IMR-90 (cell line): ENCODE measurements at regions not wholly inside any gene's neighbourhood (a gene's known extent, or its start where the extent isn't known, plus 50 kb on each side); places are given as distances from the start of the nearest gene placed in this dataset.

ENCODE experiments used
- ATAC-seq: fragments of 200-7000 bp; cut with Tn5 transposase; 2 replicates; pipeline ENCODE4 v1.9.1; 2020; ENCODE audit warnings: low read depth, mild to moderate bottlenecking, moderate library complexity
- BruUV-seq: library from RNA; stranded (reverse); fragments of 400-500 nt; replicated peaks from 2 replicates; lab custom pipeline; 2021; lab: Mats Ljungman, UMichigan
- CTCF ChIA-PET: fragments of 300-600 bp; formaldehyde crosslinking; extraction: SDS; loops from one replicate; lab custom pipeline; 2021; ENCODE audit warnings: antibody characterized with exemption; lab: Yijun Ruan, JAX
- POLR2A ChIA-PET: fragments of 300-600 bp; sonication (Branson Sonifier 250); formaldehyde crosslinking; loops from one replicate; lab custom pipeline; 2022; ENCODE audit warnings: antibody characterized with exemption; ENCODE audit not compliant: unreplicated experiment; lab: Charles Lee
- DNase-seq: peaks from one replicate; pipeline ENCODE4 v3.0.0; 2013
- H2AFZ ChIP-seq: replicated peaks from 2 replicates; pipeline ENCODE3; 2013; ENCODE audit warnings: low read length, mild to moderate bottlenecking; ENCODE audit not compliant: poor library complexity
- H2AK5ac ChIP-seq: 2 replicates; pipeline ENCODE4 v1.6.1; 2013; ENCODE audit warnings: low read depth, low read length, inconsistent platforms
- H2AK9ac ChIP-seq: replicated peaks from 2 replicates; pipeline ENCODE3; 2013; ENCODE audit warnings: mild to moderate bottlenecking, low read depth, low read length, moderate library complexity; ENCODE audit not compliant: poor library complexity
- H2BK120ac ChIP-seq: 2 replicates; pipeline ENCODE4 v1.6.1; 2013; ENCODE audit warnings: low read depth, low read length, inconsistent platforms
- H2BK15ac ChIP-seq: 3 replicates; pipeline ENCODE4 v1.6.1; 2013; ENCODE audit warnings: low read depth, low read length, inconsistent platforms
- H2BK20ac ChIP-seq: 2 replicates; pipeline ENCODE4 v1.6.1; 2013; ENCODE audit warnings: low read depth, mild to moderate bottlenecking, inconsistent platforms, low read length, moderate library complexity
- H2BK5ac ChIP-seq: 2 replicates; pipeline ENCODE4 v1.6.1; 2013; ENCODE audit warnings: mild to moderate bottlenecking, low read depth, low read length, inconsistent platforms; ENCODE audit not compliant: poor library complexity, severe bottlenecking
- H3K14ac ChIP-seq: replicated peaks from 2 replicates; pipeline ENCODE4 v1.6.1; 2013; ENCODE audit warnings: low read depth, low read length, inconsistent platforms
- H3K18ac ChIP-seq: 2 replicates; pipeline ENCODE4 v1.6.1; 2013; ENCODE audit warnings: low read depth, low read length, control low read depth
- H3K23ac ChIP-seq: 2 replicates; pipeline ENCODE4 v1.6.1; 2013; ENCODE audit warnings: low read depth, low read length, inconsistent platforms
- H3K27ac ChIP-seq: 2 replicates; pipeline ENCODE4 v1.5.1; 2013; ENCODE audit warnings: mild to moderate bottlenecking, control low read depth, low read length; ENCODE audit not compliant: insufficient read depth
- H3K27me3 ChIP-seq: 2 replicates; pipeline ENCODE4 v1.6.1; 2013; ENCODE audit warnings: low read length; ENCODE audit not compliant: control insufficient read depth, insufficient read depth
- H3K36me3 ChIP-seq: 2 replicates; pipeline ENCODE4 v1.6.1; 2013; ENCODE audit warnings: low read length, mixed read lengths; ENCODE audit not compliant: control insufficient read depth, insufficient read depth
- H3K4ac ChIP-seq: 2 replicates; pipeline ENCODE4 v1.6.1; 2013; ENCODE audit warnings: low read depth, low read length, inconsistent platforms
- H3K4me1 ChIP-seq: 2 replicates; pipeline ENCODE4 v1.6.1; 2013; ENCODE audit warnings: low read length, mixed read lengths; ENCODE audit not compliant: control insufficient read depth, insufficient read depth
- H3K4me2 ChIP-seq: 2 replicates; pipeline ENCODE4 v1.6.1; 2013; ENCODE audit warnings: low read depth, mild to moderate bottlenecking, control low read depth, low read length, moderate library complexity
- H3K4me3 ChIP-seq: 2 replicates; pipeline ENCODE4 v1.5.1; 2013; ENCODE audit warnings: low read depth, mild to moderate bottlenecking, control low read depth, low read length, moderate library complexity; ENCODE audit not compliant: insufficient read depth
- H3K56ac ChIP-seq: 2 replicates; pipeline ENCODE4 v1.6.1; 2013; ENCODE audit warnings: low read length, inconsistent platforms; ENCODE audit not compliant: insufficient read depth; ENCODE audit errors: extremely low read depth
- H3K79me1 ChIP-seq, 2 experiments: 2 replicates each; pipeline ENCODE4 v1.6.1; 2013; ENCODE audit warnings: low read length in 2 of 2, inconsistent platforms in 1 of 2, low read depth in 1 of 2
- H3K9ac ChIP-seq: 2 replicates; pipeline ENCODE4 v1.6.1; 2013; ENCODE audit warnings: low read depth, low read length, control low read depth
- H3K9me1 ChIP-seq: 2 replicates; pipeline ENCODE4 v1.6.1; 2013; ENCODE audit warnings: low read length, inconsistent platforms; ENCODE audit not compliant: insufficient read depth
- H3K9me3 ChIP-seq: 2 replicates; pipeline ENCODE4 v1.6.1; 2013; ENCODE audit warnings: low read length; ENCODE audit not compliant: control insufficient read depth, insufficient read depth
- H4K20me1 ChIP-seq: 2 replicates; pipeline ENCODE4 v1.6.1; 2013; ENCODE audit warnings: low read length, inconsistent platforms; ENCODE audit not compliant: insufficient read depth
- H4K5ac ChIP-seq: 2 replicates; pipeline ENCODE4 v1.6.1; 2013; ENCODE audit warnings: mild to moderate bottlenecking, low read depth, low read length, control low read depth
- H4K8ac ChIP-seq, 2 experiments: 2 replicates each; pipeline ENCODE4 v1.6.1; 2013; ENCODE audit warnings: low read depth in 2 of 2, low read length in 2 of 2, control low read depth in 1 of 2, inconsistent platforms in 1 of 2
- H4K91ac ChIP-seq: 2 replicates; pipeline ENCODE4 v1.6.1; 2013; ENCODE audit warnings: low read depth, low read length, inconsistent platforms; ENCODE audit not compliant: insufficient read depth
- CHD1 ChIP-seq: IDR thresholded peaks from 2 replicates; pipeline ENCODE4 v1.6.1; 2012; ENCODE audit warnings: low read depth, low read length, improper control_type of control experiment
- CTCF ChIP-seq: conservative IDR thresholded peaks from 2 replicates; pipeline ENCODE4 v1.5.1; 2012; ENCODE audit warnings: mild to moderate bottlenecking, low read depth, low read length, improper control_type of control experiment
- ELK1 ChIP-seq: fragments of 150-350 bp; IDR thresholded peaks from 2 replicates; pipeline ENCODE4 v1.6.1; 2016; ENCODE audit warnings: low read depth, mild to moderate bottlenecking, low read length, moderate library complexity, borderline replicate concordance
- MAZ ChIP-seq: IDR thresholded peaks from 2 replicates; pipeline ENCODE4 v1.6.1; 2012; ENCODE audit warnings: low read depth, mild to moderate bottlenecking, low read length, improper control_type of control experiment, moderate library complexity, borderline replicate concordance
- NFE2L2 ChIP-seq: fragments of 150-350 bp; IDR thresholded peaks from 2 replicates; pipeline ENCODE4 v1.6.1; 2016; ENCODE audit warnings: low read depth, mild to moderate bottlenecking, low read length
- RAD21 ChIP-seq: IDR thresholded peaks from 2 replicates; pipeline ENCODE4 v1.6.1; 2012; ENCODE audit warnings: low read length, improper control_type of control experiment
- RCOR1 ChIP-seq: IDR thresholded peaks from 2 replicates; pipeline ENCODE4 v1.6.1; 2012; ENCODE audit warnings: mild to moderate bottlenecking, low read length, improper control_type of control experiment; ENCODE audit not compliant: insufficient replicate concordance
- RFX5 ChIP-seq: IDR thresholded peaks from 2 replicates; pipeline ENCODE4 v1.8.0; 2012; ENCODE audit warnings: low read depth, mild to moderate bottlenecking, low read length, moderate library complexity
- SMC3 ChIP-seq: fragments of 150-350 bp; IDR thresholded peaks from 2 replicates; pipeline ENCODE4 v1.6.1; 2016; ENCODE audit warnings: low read depth, mild to moderate bottlenecking, antibody characterized with exemption, low read length, moderate library complexity
- USF2 ChIP-seq: fragments of 150-350 bp; IDR thresholded peaks from 2 replicates; pipeline ENCODE4 v1.6.1; 2017; ENCODE audit warnings: mild to moderate bottlenecking, antibody characterized with exemption, low read length, low read depth
- WGBS, 2 experiments: methylation state at CpG; one replicate each; pipeline versions ENCODE4 v1.1.5 to v1.1.7; 2013; ENCODE audit warnings: missing lambda C conversion rate in 2 of 2; ENCODE audit not compliant: insufficient read length in 1 of 2; ENCODE audit errors: extremely low coverage in 2 of 2; 5-methylcytosine and 5-hydroxymethylcytosine counted together
- dilution Hi-C: fragments of 300-500 bp; cut with HindIII; formaldehyde crosslinking; loops from one replicate; pipeline ENCODE4 v1.14.3; 2018; ENCODE audit warnings: low sequenced_read_pairs; ENCODE audit not compliant: unreplicated experiment
- in situ Hi-C: fragments of 300-500 bp; cut with MboI; formaldehyde crosslinking; loops from 3 replicates; pipeline ENCODE4 v1.14.3; 2019; ENCODE audit warnings: low sequenced_read_pairs, inconsistent platforms, mixed read lengths
- intact Hi-C: fragments of 100-400 bp; cut with micrococcal nuclease; formaldehyde crosslinking; loops from 2 replicates; pipeline ENCODE4 v1.10.0; 2022

GRCh38 chr6:113073611-113074191 is 726.6 kb downstream of the RFPL4B start:
- H3K27me3 ChIP-seq: no peaks in the 10 kb centered on the region
- H4K91ac ChIP-seq: 0 out of 2 replicates have a peak overlapping the region, but pooled peaks have one; percentile 38
- POLR2A ChIA-PET: no interaction called here
- no TSS peak for BruUV-seq
- H2AK9ac ChIP-seq: no peak overlapping the region
- H3K27ac ChIP-seq: no peak overlapping the region
- H4K8ac ChIP-seq: peak overlapping the region in 1 of 2 experiments; percentile 63; a peak in 2 of 4 replicates
- peak overlapping the region; percentile 49; the same call in 1 of the 2 replicates for H3K14ac ChIP-seq
- ATAC-seq (peak; percentile 77), DNase-seq (peak; percentile 74)
- H3K79me1 ChIP-seq: no peaks in the 10 kb centered on the region
- H2AFZ ChIP-seq: no peak overlapping the region
- peaks cover 2% of the 10 kb centered on the region; the same call in 1 of the 2 replicates for H3K4me1 ChIP-seq
- H3K9me3 ChIP-seq: peaks cover 2% of the 10 kb centered on the region; the same call in 1 of the 2 replicates
- no CpG with 5 or more reads among the region's 1 CpG for WGBS, 2 experiments
- H2BK120ac ChIP-seq: peak overlapping the region; percentile 84
- H3K4me3 ChIP-seq: no peak overlapping the region
- peak overlapping the region; percentile 97 for H2BK5ac ChIP-seq
- H3K56ac ChIP-seq: 0 out of 2 replicates have a peak overlapping the region, but pooled peaks have one; percentile 50
- no peaks in the 10 kb centered on the region for H3K9me1 ChIP-seq
- peak overlapping the region; percentile 12; the same call in 1 of the 2 replicates for H4K5ac ChIP-seq
- dilution Hi-C loops: no loop called here
- H3K4ac ChIP-seq: no peak overlapping the region
- H3K23ac ChIP-seq: peak overlapping the region; percentile 64; the same call in 1 of the 2 replicates
- peak overlapping the region; percentile 90; the same call in 1 of the 2 replicates for H3K18ac ChIP-seq
- no peak overlapping the region for H2AK5ac ChIP-seq
- H3K4me2 ChIP-seq: peak overlapping the region; percentile 80; the same call in 1 of the 2 replicates
- H3K9ac ChIP-seq: no peak overlapping the region
- intact Hi-C loops: no loop called here
- H4K20me1 ChIP-seq: no peaks in the 10 kb centered on the region
- no peaks in the 10 kb centered on the region for H3K36me3 ChIP-seq
- peak overlapping the region; percentile 98; the same call in 1 of the 3 replicates for H2BK15ac ChIP-seq
- peak overlapping the region; percentile 88 for H2BK20ac ChIP-seq
- no peak for TF ChIP-seq CTCF
- TF ChIP-seq USF2: no peak
- no peak for TF ChIP-seq RCOR1
- no peak for TF ChIP-seq MAZ
- no peak for TF ChIP-seq SMC3
- no peak for TF ChIP-seq RFX5
- TF ChIP-seq ELK1: no peak
- TF ChIP-seq CHD1: no peak
- TF ChIP-seq NFE2L2: no peak
- no peak for TF ChIP-seq RAD21
- CTCF ChIA-PET: no interaction called here
- in situ Hi-C loops: no loop called here
